ENCODE measurements at regions not wholly inside any gene's neighbourhood (a gene's known extent, or its start where the extent isn't known, plus 50 kb on each side); places are given as distances from the start of the nearest gene placed in this dataset.

- TF ChIP-seq POLR2A (IDR thresholded peaks at IDR 0.05) (no peak), POLR2AphosphoS5 (IDR thresholded peaks at IDR 0.05) (no peak)
Observed at GRCh38 chr2:217614498-217614897, 388.3 kb downstream of the TNS1 start.

Measured in prostate gland (tissue), 1 donor.